ENCODE measurements at regions not wholly inside any gene's neighbourhood (a gene's known extent, or its start where the extent isn't known, plus 50 kb on each side); places are given as distances from the start of the nearest gene placed in this dataset.

GRCh38 chr6:130585587-130585986, 219.8 kb downstream of the TMEM200A start:
- no peaks in the 10 kb centered on the region for H3K36me3 ChIP-seq (ENCODE audit: insufficient read depth, low read length)
- no peaks in the 10 kb centered on the region for H3K36me3 Mint-ChIP-seq
- H3K27me3 Mint-ChIP-seq, result no peaks in the 10 kb centered on the region
- CTCF ChIA-PET (ENCODE audit: partially characterized antibody), result interaction anchor here (1.4 to 2.2 kb wide), 2 partner anchors 12 to 113 kb away, joined by 6 to 7 read pairs; no protein-coding TSS in a partner anchor
- intact Hi-C loops (cut with micrococcal nuclease), result no loop called here
- H3K9me3 Mint-ChIP-seq, result no peaks in the 10 kb centered on the region
- H3K4me1 Mint-ChIP-seq, result peaks cover 7 to 19% (median 10%) of the 10 kb centered on the region in 4 donors
- no peaks in the 10 kb centered on the region for H3K9me3 ChIP-seq (ENCODE audit: control insufficient read depth in 1 of 2, low read length in 2 of 2)
- POLR2A ChIA-PET (ENCODE audit: partially characterized antibody), result interaction anchor here (2.2 kb wide), 1 partner anchor 9 kb away, joined by 17 read pairs; no protein-coding TSS in a partner anchor
- H3K27ac ChIP-seq (ENCODE audit: low read depth, low read length), result no peak overlapping the region
- no peak overlapping the region for H3K4me3 ChIP-seq (ENCODE audit: low read length in 2 of 2)
- peak overlapping the region; percentile 13 to 80 (median 48) for H3K4me3 Mint-ChIP-seq
- peak overlapping the region in 6 of 7 donors; percentile 19 to 85 (median 56) for H3K27ac Mint-ChIP-seq
- H3K4me1 ChIP-seq (ENCODE audit: insufficient read depth, low read length), result no peaks in the 10 kb centered on the region
- no peak for DNase-seq
- H3K27me3 ChIP-seq (ENCODE audit: insufficient read depth, low read length), result no peaks in the 10 kb centered on the region

GRCh38 chr6:130587778-130588520, 222.1 kb downstream of the TMEM200A start:
- H3K27ac ChIP-seq (ENCODE audit: low read depth, low read length), result no peak overlapping the region
- CTCF ChIA-PET (ENCODE audit: partially characterized antibody), result interaction anchor here (1.5 to 2.2 kb wide), 2 partner anchors 10 to 206 kb away, joined by 4 to 7 read pairs; no protein-coding TSS in a partner anchor
- H3K27me3 Mint-ChIP-seq, result no peaks in the 10 kb centered on the region
- H3K27ac Mint-ChIP-seq, result no peak overlapping the region
- intact Hi-C loops (cut with micrococcal nuclease), result no loop called here
- POLR2A ChIA-PET (ENCODE audit: partially characterized antibody), result no interaction called here
- no peaks in the 10 kb centered on the region for H3K9me3 ChIP-seq (ENCODE audit: control insufficient read depth in 1 of 2, low read length in 2 of 2)
- H3K4me1 ChIP-seq (ENCODE audit: insufficient read depth, low read length), result no peaks in the 10 kb centered on the region
- H3K4me3 ChIP-seq (ENCODE audit: low read length in 2 of 2), result no peak overlapping the region
- peaks cover 0 to 11% (median 6%) of the 10 kb centered on the region in 8 donors for H3K9me3 Mint-ChIP-seq
- no peaks in the 10 kb centered on the region for H3K36me3 ChIP-seq (ENCODE audit: insufficient read depth, low read length)
- no peak for DNase-seq
- H3K4me3 Mint-ChIP-seq, result no peak overlapping the region
- H3K36me3 Mint-ChIP-seq, result peaks cover 0 to 4% of the 10 kb centered on the region in 2 donors
- no peaks in the 10 kb centered on the region for H3K27me3 ChIP-seq (ENCODE audit: insufficient read depth, low read length)
- peaks cover 7 to 19% (median 11%) of the 10 kb centered on the region in 4 donors for H3K4me1 Mint-ChIP-seq

GRCh38 chr6:130593200-130593599, 227.4 kb downstream of the TMEM200A start:
- no peaks in the 10 kb centered on the region for H3K4me1 ChIP-seq (ENCODE audit: insufficient read depth, low read length)
- CTCF ChIA-PET (ENCODE audit: partially characterized antibody), result no interaction called here
- H3K36me3 Mint-ChIP-seq, result peaks cover 0 to 4% of the 10 kb centered on the region in 2 donors

GRCh38 chr6:130593948-130594347, 228.1 kb downstream of the TMEM200A start:
- CTCF ChIA-PET (ENCODE audit: partially characterized antibody), result no interaction called here
- no peak for DNase-seq
- Histone ChIP-seq H3K4me1 (ENCODE audit: insufficient read depth, low read length) (no peaks in the 10 kb centered on the region), H3K27ac (ENCODE audit: low read depth, low read length) (no peak overlapping the region), H3K4me3 (ENCODE audit: low read length in 2 of 2) (no peak overlapping the region), H3K36me3 (ENCODE audit: insufficient read depth, low read length) (no peaks in the 10 kb centered on the region), H3K27me3 (ENCODE audit: insufficient read depth, low read length) (no peaks in the 10 kb centered on the region), H3K9me3 (ENCODE audit: control insufficient read depth in 1 of 2, low read length in 2 of 2) (no peaks in the 10 kb centered on the region)
- Mint-ChIP-seq H3K27ac (no peak overlapping the region), H3K4me1 (peaks cover 0 to 5% (median 5%) of the 10 kb centered on the region in 4 donors), H3K36me3 (peaks cover 0 to 4% of the 10 kb centered on the region in 2 donors), H3K4me3 (no peak overlapping the region), H3K9me3 (peaks cover 0 to 11% (median 6%) of the 10 kb centered on the region in 8 donors), H3K27me3 (no peaks in the 10 kb centered on the region)
- POLR2A ChIA-PET (ENCODE audit: partially characterized antibody), result no interaction called here
- intact Hi-C loops (cut with micrococcal nuclease), result loop anchor here (2.0 kb wide), 1 partner anchor 41 kb away; no protein-coding TSS in a partner anchor

More at GRCh38 chr6:130593200-130593599, 227.4 kb downstream of the TMEM200A start:
- Mint-ChIP-seq H3K9me3 (peaks cover 0 to 11% (median 6%) of the 10 kb centered on the region in 8 donors), H3K27me3 (no peaks in the 10 kb centered on the region), H3K27ac (no peak overlapping the region), H3K4me3 (no peak overlapping the region), H3K4me1 (peaks cover 0 to 2% (median under 1%) of the 10 kb centered on the region in 4 donors)
- H3K4me3 ChIP-seq (ENCODE audit: low read length in 2 of 2), result no peak overlapping the region
- no peak for DNase-seq
- no peaks in the 10 kb centered on the region for H3K36me3 ChIP-seq (ENCODE audit: insufficient read depth, low read length)
- no peaks in the 10 kb centered on the region for H3K9me3 ChIP-seq (ENCODE audit: control insufficient read depth in 1 of 2, low read length in 2 of 2)
- POLR2A ChIA-PET (ENCODE audit: partially characterized antibody), result no interaction called here
- no peaks in the 10 kb centered on the region for H3K27me3 ChIP-seq (ENCODE audit: insufficient read depth, low read length)
- intact Hi-C loops (cut with micrococcal nuclease), result no loop called here
- H3K27ac ChIP-seq (ENCODE audit: low read depth, low read length), result no peak overlapping the region

GRCh38 chr6:130598021-130598989, 228.9 kb upstream of the SMLR1 start:
- ChIA-PET POLR2A (ENCODE audit: partially characterized antibody) (no interaction called here), CTCF (ENCODE audit: partially characterized antibody) (interaction anchor here (0.8 to 1.7 kb wide), 2 partner anchors 12 to 41 kb away, joined by 3 to 7 read pairs; no protein-coding TSS in a partner anchor)
- H3K27ac ChIP-seq (ENCODE audit: low read depth, low read length), result no peak overlapping the region
- DNase-seq, result no peak
- Mint-ChIP-seq H3K27ac (no peak overlapping the region), H3K9me3 (peaks cover 0 to 2% (median 0%) of the 10 kb centered on the region in 8 donors), H3K4me3 (no peak overlapping the region), H3K27me3 (no peaks in the 10 kb centered on the region), H3K4me1 (peaks cover 14 to 28% (median 19%) of the 10 kb centered on the region in 4 donors), H3K36me3 (no peaks in the 10 kb centered on the region)
- H3K27me3 ChIP-seq (ENCODE audit: insufficient read depth, low read length), result no peaks in the 10 kb centered on the region
- H3K4me3 ChIP-seq (ENCODE audit: low read length in 2 of 2), result no peak overlapping the region
- no peaks in the 10 kb centered on the region for H3K36me3 ChIP-seq (ENCODE audit: insufficient read depth, low read length)
- no peaks in the 10 kb centered on the region for H3K9me3 ChIP-seq (ENCODE audit: control insufficient read depth in 1 of 2, low read length in 2 of 2)
- intact Hi-C loops (cut with micrococcal nuclease), result no loop called here
- H3K4me1 ChIP-seq (ENCODE audit: insufficient read depth, low read length), result peaks cover 16% of the 10 kb centered on the region

GRCh38 chr6:130600880-130601341, 226.3 kb upstream of the SMLR1 start:
- H3K4me1 ChIP-seq (ENCODE audit: insufficient read depth, low read length), result peaks cover 16% of the 10 kb centered on the region
- Mint-ChIP-seq H3K4me1 (peaks cover 21 to 36% (median 21%) of the 10 kb centered on the region in 4 donors), H3K27ac (no peak overlapping the region), H3K4me3 (no peak overlapping the region), H3K36me3 (no peaks in the 10 kb centered on the region), H3K9me3 (peaks cover 0 to 2% (median 0%) of the 10 kb centered on the region in 8 donors), H3K27me3 (no peaks in the 10 kb centered on the region)
- ChIA-PET CTCF (ENCODE audit: partially characterized antibody) (no interaction called here), POLR2A (ENCODE audit: partially characterized antibody) (interaction anchor here (1.7 kb wide), 1 partner anchor 25 kb away, joined by 6 read pairs; no protein-coding TSS in a partner anchor)
- H3K27ac ChIP-seq (ENCODE audit: low read depth, low read length), result no peak overlapping the region
- no peaks in the 10 kb centered on the region for H3K27me3 ChIP-seq (ENCODE audit: insufficient read depth, low read length)
- DNase-seq, result no peak
- intact Hi-C loops (cut with micrococcal nuclease), result no loop called here
- H3K4me3 ChIP-seq (ENCODE audit: low read length in 2 of 2), result no peak overlapping the region
- H3K9me3 ChIP-seq (ENCODE audit: control insufficient read depth in 1 of 2, low read length in 2 of 2), result no peaks in the 10 kb centered on the region
- H3K36me3 ChIP-seq (ENCODE audit: insufficient read depth, low read length), result no peaks in the 10 kb centered on the region
